ENCODE measurements at regions not wholly inside any gene's neighbourhood (a gene's known extent, or its start where the extent isn't known, plus 50 kb on each side); places are given as distances from the start of the nearest gene placed in this dataset.
A peak's percentile ranks its signal among the peaks of the same experiment; 100 is the strongest.

GRCh38 chr4:181213551-181213950 lies 1029.7 kb upstream of the TENM3 start:
- DNase-seq (ENCODE audit: low read depth), result no peak

GRCh38 chr4:181216501-181216900 lies 1026.7 kb upstream of the TENM3 start:
- peak; percentile 20 for DNase-seq (ENCODE audit: low read depth)

- DNase-seq (ENCODE audit: low read depth), result peak; percentile 21
Measured at GRCh38 chr4:181219783-181220416, 1023.3 kb upstream of the TENM3 start.

DNA sequence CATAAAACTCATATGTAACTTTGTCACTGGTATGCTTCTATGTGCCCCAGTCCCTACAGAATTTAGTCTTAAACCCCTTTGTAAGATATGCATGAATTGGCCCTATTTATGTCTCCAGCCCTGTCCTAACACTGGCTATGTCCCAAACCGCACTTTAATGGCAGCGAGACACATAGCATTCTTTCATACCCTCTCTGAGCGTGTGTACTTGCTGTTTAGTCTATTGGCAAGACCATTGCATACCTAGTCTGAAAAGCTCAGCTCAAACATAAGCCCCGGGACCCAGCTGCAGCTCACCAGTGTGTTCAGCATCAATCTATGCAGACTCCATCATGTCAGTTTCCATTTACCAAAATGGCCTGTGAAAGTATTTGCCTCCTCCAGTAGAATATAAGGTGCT lies 1018.4 kb upstream of the TENM3 start:
- no peak for DNase-seq (ENCODE audit: low read depth)

- DNase-seq (ENCODE audit: low read depth), result no peak
Measured at GRCh38 chr4:181225616-181226261, 1017.5 kb upstream of the TENM3 start.

DNA sequence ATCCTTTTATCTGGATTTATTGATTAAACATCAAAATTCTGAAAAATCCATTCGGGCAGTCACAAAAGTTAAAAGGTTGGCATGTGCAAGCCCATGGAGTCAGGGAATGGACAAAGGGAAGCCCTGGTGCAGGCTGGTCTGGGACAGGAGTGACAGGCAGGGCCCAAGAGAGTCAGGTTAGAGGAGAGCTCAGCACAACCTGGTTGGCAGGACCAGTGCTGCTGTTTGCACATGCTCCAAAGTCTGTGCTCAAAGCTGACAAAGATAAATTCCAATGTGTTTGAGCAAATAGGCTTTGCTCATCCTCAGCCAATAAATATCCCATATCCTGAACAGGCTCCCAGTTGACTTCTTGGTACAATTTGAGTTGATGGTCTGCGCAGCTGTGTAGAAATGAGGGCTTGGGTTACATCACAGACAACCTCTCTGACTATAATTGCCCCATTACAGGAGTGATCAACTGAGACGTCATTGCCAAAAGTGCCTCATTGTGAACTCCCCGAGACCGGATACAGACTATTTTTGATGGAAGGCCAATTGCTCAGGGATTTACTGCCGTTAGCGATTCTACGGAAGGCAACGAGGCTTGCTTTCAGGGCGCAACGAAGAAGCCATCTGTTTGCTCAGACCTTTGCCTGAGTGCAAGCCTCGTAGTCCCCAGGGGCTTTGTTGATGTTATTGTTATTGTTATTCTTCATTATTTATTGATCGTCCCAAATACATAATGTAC lies 1008.1 kb upstream of the TENM3 start:
- no peak for DNase-seq (ENCODE audit: low read depth)

- DNase-seq (ENCODE audit: low read depth), result no peak
Measured at GRCh38 chr4:181245326-181245725, 997.9 kb upstream of the TENM3 start.

GRCh38 chr4:181249031-181249430 lies 994.2 kb upstream of the TENM3 start:
- no peak for DNase-seq (ENCODE audit: low read depth)

DNA sequence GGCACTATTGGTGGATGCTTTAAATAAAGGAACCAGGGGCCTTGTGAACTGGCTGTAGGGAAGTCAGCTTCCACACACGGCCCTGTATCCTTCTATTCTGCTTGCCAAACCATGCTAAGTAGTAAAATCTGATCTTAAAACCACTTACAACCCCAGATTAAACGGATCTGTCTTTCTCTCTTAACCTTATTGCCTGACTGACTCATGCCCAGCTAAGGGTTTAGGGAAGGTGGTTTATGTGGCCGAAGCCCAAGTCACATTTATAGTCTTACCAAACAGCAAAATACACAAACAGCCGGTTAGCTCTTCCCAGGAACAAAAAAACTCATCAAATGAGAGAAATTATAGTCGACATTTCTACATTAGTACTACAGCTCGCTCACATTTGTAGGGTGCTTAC lies 988.4 kb upstream of the TENM3 start:
- peak; percentile 35 for DNase-seq (ENCODE audit: low read depth)

DNA sequence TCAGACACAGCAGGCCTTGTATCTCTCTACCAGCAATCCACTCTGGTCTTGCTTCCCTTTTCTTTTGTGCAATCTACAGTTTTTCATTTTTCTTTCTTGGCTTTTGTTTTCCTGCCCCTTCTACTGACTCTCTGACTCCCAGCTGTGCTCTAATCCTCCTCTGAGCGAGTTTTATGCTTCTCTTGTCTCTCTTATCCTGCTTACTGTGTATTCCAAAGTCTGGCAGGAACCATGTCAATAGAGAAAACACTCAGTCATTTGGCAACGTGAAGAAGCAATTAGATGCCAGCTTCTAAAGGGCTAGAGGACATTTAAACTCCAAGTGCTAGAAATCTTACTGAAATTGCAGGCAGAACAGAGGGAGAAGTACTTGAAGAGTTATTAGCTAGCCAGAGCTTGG lies 984.6 kb upstream of the TENM3 start:
- DNase-seq (ENCODE audit: low read depth), result no peak

- DNase-seq (ENCODE audit: low read depth), result no peak
Measured at GRCh38 chr4:181259081-181259709, 984.0 kb upstream of the TENM3 start.

GRCh38 chr4:181261279-181261678 lies 981.9 kb upstream of the TENM3 start:
- DNase-seq (ENCODE audit: low read depth), result peak; percentile 24

- DNase-seq (ENCODE audit: low read depth), result no peak
Measured at GRCh38 chr4:181264893-181265292, 978.3 kb upstream of the TENM3 start.

DNA sequence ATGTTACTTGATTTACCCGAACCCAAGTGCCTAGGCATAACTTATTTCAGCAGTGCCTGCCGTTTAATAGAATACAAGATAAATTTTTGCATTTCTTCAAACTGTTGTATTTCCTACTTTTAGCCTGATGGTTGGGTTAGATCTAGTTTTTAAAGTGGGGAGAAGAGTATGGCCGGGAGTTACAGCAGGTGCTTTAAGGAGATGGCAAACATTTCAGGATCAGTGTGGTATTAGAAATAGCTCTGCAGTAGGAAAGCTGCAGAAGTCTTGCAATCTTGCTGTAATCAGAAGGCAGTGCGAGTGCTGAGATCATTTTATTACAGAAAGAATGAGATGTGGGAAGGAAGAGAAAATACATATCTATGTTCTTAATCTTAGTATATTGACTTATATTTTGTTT lies 977.8 kb upstream of the TENM3 start:
- DNase-seq (ENCODE audit: low read depth), result no peak

DNA sequence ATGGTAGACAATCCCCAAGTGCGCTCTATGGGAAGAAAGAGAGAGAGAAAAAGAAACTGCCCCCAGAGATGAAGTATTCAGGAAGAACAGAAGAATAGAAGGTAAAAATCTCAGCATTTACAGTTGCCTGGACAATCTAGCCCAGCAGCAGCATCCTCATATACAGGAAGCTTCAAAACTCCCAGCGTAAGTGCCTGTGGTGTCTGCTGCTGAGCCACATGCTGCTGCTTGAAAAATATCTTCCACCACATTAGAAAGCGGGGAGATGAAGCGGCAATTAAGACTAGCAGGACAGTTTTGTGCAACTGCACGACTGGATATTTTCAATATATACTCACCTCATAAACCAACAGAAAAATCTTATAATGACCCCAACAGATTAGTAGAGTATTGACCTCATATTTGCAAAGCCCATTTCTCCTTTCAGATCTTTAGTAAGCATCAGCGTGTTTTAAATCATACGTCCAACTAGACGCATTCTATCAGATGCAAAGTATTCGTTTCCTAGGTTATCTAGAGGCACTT lies 972.0 kb upstream of the TENM3 start:
- DNase-seq (ENCODE audit: low read depth), result no peak

DNA sequence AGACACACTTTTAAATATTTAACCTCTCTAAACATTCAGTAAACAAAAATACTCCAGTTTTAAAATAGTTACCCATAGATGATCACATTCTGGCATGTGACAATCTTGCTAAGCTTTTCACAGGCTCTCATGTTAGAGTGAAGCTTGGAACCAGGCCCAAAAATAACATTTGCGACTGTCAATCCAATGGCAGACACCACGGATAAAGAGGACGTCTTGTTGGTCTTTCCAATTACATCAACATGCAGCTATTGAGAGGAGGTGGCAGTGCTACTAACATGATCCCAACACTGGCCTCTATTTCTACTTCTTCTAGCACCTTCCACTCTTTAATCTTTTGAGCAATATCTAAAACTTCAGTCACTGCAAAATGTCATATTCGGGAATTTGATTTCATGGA lies 970.8 kb upstream of the TENM3 start:
- DNase-seq (ENCODE audit: low read depth), result no peak

DNA sequence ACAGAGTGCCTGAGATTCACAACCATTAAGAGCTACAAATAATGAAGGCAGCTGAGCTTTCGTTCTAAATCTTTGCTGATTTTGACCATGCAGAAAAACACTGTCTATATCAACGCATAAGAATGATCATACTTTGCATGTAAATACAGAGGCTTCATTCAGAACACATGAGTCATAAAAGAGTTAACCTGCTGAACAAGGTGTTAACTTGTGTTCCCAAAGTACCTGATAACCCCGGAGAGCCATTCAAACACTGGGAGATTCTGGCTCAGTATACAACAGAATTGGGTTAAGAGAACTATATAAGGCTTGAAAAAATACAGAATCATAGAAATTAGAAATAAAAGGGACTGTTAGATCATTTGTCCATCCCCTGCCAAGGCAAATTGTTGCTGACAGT lies 964.3 kb upstream of the TENM3 start:
- DNase-seq (ENCODE audit: low read depth), result no peak

DNA sequence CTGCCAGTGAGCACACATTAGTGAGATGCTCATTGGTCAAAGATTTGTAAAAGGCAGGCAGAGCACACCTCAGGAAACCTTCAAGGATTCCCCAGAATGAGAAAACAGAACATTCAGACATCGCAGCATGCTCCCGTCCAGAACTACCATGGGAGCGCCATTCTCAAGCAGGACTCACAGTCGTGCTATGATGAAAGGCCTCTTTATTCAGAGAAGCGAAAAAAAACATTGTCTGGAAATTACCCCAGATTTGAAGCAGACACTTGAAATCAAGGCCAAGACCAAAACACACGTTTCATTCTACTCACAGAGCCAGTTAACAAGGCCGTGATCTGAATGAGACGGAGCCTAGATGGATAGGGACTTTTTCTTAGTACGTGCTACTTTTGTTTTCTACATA lies 961.8 kb upstream of the TENM3 start:
- DNase-seq (ENCODE audit: low read depth), result no peak

DNA sequence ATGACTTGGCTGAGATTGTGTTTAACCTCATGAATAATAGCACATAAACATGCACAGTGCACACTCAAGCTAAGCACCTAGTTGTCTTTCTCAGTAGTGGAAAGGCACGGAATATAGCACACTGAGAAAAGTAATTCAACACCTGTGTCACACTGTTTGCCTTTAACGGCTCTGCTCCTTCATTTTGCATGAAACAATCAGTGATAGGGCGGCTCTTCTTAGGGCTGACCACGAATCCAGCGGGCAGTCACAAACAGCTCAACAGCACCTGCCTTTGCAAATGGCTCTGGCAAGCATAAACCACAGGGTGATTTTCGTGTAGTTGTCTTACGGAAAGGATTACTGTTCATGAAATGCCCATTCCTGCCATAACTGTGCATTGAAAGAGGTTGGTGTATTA lies 954.0 kb upstream of the TENM3 start:
- no peak for DNase-seq (ENCODE audit: low read depth)

- no peak for DNase-seq (ENCODE audit: low read depth)
Measured at GRCh38 chr4:181291615-181292014, 951.6 kb upstream of the TENM3 start.

DNA sequence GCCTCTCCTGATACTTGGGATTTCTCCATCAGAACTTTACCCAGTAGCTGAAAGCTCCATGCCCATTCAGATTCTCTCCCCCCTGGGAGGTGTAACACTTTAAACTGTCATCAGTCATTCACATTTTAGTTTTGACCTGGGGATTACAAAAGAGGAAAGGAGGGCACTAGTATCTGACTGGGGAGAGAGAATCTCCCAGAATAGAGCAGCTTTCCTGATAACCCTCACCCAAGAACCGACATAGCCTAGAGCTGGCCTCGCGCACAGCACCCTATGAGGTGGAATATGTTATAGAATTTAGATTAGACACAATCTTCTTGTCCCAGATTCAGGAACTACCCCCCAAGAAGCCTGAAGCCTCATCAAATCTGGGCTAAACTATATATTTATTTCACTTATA lies 950.2 kb upstream of the TENM3 start:
- DNase-seq (ENCODE audit: low read depth), result no peak

GRCh38 chr4:181293541-181293940 lies 949.7 kb upstream of the TENM3 start:
- DNase-seq (ENCODE audit: low read depth), result no peak

Data from HT1080 (cell line).